Sigmoid colon (tissue), 6 donors: ENCODE measurements at regions not wholly inside any gene's neighbourhood (a gene's known extent, or its start where the extent isn't known, plus 50 kb on each side); places are given as distances from the start of the nearest gene placed in this dataset.
A peak's percentile ranks its signal among the peaks of the same experiment; 100 is the strongest.

Experiments
- DNase-seq: peaks from one replicate; pipeline ENCODE4 v3.0.0-alpha.2; 2019
- H3K27ac ChIP-seq, 4 donors: fragments of 200-600 bp; sonication (generic); one replicate each; pipeline ENCODE4 v1.5.1; 2016 to 2019; ENCODE audit warnings: mild to moderate bottlenecking in 1 of 4
- H3K27me3 ChIP-seq, 3 donors: fragments of 200-600 bp; sonication (generic); one replicate each; pipeline ENCODE4 v1.5.1; 2019; ENCODE audit warnings: mild to moderate bottlenecking in 1 of 3
- H3K36me3 ChIP-seq, 4 donors: fragments of 200-600 bp; sonication (generic); one replicate each; pipeline ENCODE4 v1.5.1; 2016 to 2019
- H3K4me1 ChIP-seq, 4 donors: fragments of 200-600 bp; sonication (generic); one replicate each; pipeline ENCODE4 v1.5.1; 2017 to 2019
- H3K4me3 ChIP-seq, 4 donors: fragments of 200-600 bp; sonication (generic); one replicate each; pipeline ENCODE4 v1.5.1; 2017 to 2019; ENCODE audit warnings: mild to moderate bottlenecking in 2 of 4, moderate library complexity in 1 of 4
- H3K9me3 ChIP-seq, 4 donors: fragments of 200-600 bp in 3 of 4; sonication (generic) in 3 of 4; one replicate each; pipeline versions ENCODE4 v1.5.1 to v1.6.1; 2013 to 2019
- EP300 ChIP-seq, 4 donors: sonication (generic); formaldehyde crosslinking; IDR thresholded peaks; one replicate each; pipeline ENCODE4 v1.6.1; 2017; ENCODE audit warnings: antibody characterized with exemption in 4 of 4
- POLR2A ChIP-seq, 2 donors: fragments of 450-650 bp; IDR thresholded peaks; one replicate each; pipeline ENCODE4 v1.6.1; 2016; ENCODE audit warnings: antibody characterized with exemption in 2 of 2, mild to moderate bottlenecking in 2 of 2, moderate library complexity in 2 of 2
- POLR2AphosphoS5 ChIP-seq, 4 donors: sonication (generic); formaldehyde crosslinking; IDR thresholded peaks; one replicate each; pipeline ENCODE4 v1.6.1; 2017; ENCODE audit warnings: antibody characterized with exemption in 4 of 4
- WGBS, 2 donors: extraction: QIAGEN DNeasy Blood & Tissue Kit; methylation state at CpG; one replicate each; pipeline ENCODE4 v1.1.7; 2013; 5-methylcytosine and 5-hydroxymethylcytosine counted together
- intact Hi-C: fragments of 100-400 bp; cut with DNase I; formaldehyde crosslinking; loops from one replicate; pipeline ENCODE4 v1.15.1; 2023
- TF ChIP-seq, protein P1 (sequence below), 4 experiments: fragments of 450-650 bp in 3 of 4; fragments of 200-600 bp in 1 of 4; IDR thresholded peaks; one replicate each; pipeline ENCODE4 v1.5.1; 2016 to 2019; ENCODE audit warnings: antibody characterized with exemption in 4 of 4, mild to moderate bottlenecking in 3 of 4, moderate library complexity in 2 of 4
- donor health status: healthy with polysubstance abuse.
- donor health status: healthy.

- intact Hi-C loops, result no loop called here
- H3K36me3 ChIP-seq, result peaks cover 0 to 7% (median 0%) of the 10 kb centered on the region in 4 donors
- TF ChIP-seq EP300 (IDR thresholded peaks at IDR 0.05), result no peak
- TF ChIP-seq POLR2AphosphoS5 (IDR thresholded peaks at IDR 0.05), result no peak
- no peak for TF ChIP-seq POLR2A (IDR thresholded peaks at IDR 0.05)
- TF ChIP-seq, protein P1, sequence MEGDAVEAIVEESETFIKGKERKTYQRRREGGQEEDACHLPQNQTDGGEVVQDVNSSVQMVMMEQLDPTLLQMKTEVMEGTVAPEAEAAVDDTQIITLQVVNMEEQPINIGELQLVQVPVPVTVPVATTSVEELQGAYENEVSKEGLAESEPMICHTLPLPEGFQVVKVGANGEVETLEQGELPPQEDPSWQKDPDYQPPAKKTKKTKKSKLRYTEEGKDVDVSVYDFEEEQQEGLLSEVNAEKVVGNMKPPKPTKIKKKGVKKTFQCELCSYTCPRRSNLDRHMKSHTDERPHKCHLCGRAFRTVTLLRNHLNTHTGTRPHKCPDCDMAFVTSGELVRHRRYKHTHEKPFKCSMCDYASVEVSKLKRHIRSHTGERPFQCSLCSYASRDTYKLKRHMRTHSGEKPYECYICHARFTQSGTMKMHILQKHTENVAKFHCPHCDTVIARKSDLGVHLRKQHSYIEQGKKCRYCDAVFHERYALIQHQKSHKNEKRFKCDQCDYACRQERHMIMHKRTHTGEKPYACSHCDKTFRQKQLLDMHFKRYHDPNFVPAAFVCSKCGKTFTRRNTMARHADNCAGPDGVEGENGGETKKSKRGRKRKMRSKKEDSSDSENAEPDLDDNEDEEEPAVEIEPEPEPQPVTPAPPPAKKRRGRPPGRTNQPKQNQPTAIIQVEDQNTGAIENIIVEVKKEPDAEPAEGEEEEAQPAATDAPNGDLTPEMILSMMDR (IDR thresholded peaks at IDR 0.05), result no peak
- peak overlapping the region in 1 of 4 donors; percentile 73 for H3K27ac ChIP-seq
- WGBS, 2 donors, result 90 to 91% methylated on average over 12 of the region's 12 CpGs
- H3K9me3 ChIP-seq, result no peaks in the 10 kb centered on the region
- no peak for DNase-seq
- H3K27me3 ChIP-seq, result no peaks in the 10 kb centered on the region
- H3K4me1 ChIP-seq, result peaks cover 0 to 65% (median 49%) of the 10 kb centered on the region in 4 donors
- H3K4me3 ChIP-seq, result no peak overlapping the region
These were observed 73.4 kb upstream of the GSE1 start for GRCh38 chr16:85539629-85540291.

- Histone ChIP-seq H3K36me3 (peaks cover 0 to 7% (median 0%) of the 10 kb centered on the region in 4 donors), H3K4me1 (peaks cover 0 to 51% (median 35%) of the 10 kb centered on the region in 4 donors), H3K9me3 (no peaks in the 10 kb centered on the region), H3K27ac (peak overlapping the region in 3 of 4 donors; percentile 56 to 73 (median 63)), H3K4me3 (no peak overlapping the region), H3K27me3 (no peaks in the 10 kb centered on the region)
- 65 to 70% methylated on average over 8 of the region's 8 CpGs for WGBS, 2 donors
- no peak for DNase-seq
- intact Hi-C loops, result no loop called here
- no peak for TF ChIP-seq EP300 (IDR thresholded peaks at IDR 0.05)
- no peak for TF ChIP-seq POLR2A (IDR thresholded peaks at IDR 0.05)
- TF ChIP-seq, protein P1 (IDR thresholded peaks at IDR 0.05), result no peak
- no peak for TF ChIP-seq POLR2AphosphoS5 (IDR thresholded peaks at IDR 0.05)
These were observed 71.9 kb upstream of the GSE1 start for GRCh38 chr16:85541181-85541580.

DNA sequence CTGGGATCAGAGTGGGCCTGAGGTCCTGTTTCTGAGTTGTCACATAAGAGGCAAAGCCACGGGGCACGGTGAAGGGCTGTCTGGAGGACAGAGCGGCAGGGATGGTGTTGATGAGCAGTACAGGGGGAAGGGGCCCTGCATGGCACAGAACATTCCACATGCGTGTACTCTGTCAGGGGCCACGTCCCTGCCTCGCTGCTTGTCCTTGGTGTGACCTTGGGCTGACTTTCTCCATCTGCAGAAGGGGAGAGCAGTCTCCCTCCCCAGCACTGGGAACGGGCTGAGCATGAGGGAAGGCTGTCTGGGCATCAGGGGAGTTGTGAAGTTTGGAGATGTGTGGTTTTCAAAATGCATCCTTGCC is 71.5 kb upstream of the GSE1 start:
- intact Hi-C loops, result no loop called here
- TF ChIP-seq POLR2AphosphoS5 (IDR thresholded peaks at IDR 0.05), result no peak
- Histone ChIP-seq H3K9me3 (no peaks in the 10 kb centered on the region), H3K27me3 (no peaks in the 10 kb centered on the region), H3K4me3 (no peak overlapping the region), H3K36me3 (peaks cover 0 to 7% (median 0%) of the 10 kb centered on the region in 4 donors), H3K4me1 (peaks cover 0 to 47% (median 31%) of the 10 kb centered on the region in 4 donors), H3K27ac (peak overlapping the region in 3 of 4 donors; percentile 56 to 73 (median 63))
- 85 to 86% methylated on average over 7 of the region's 7 CpGs for WGBS, 2 donors
- DNase-seq, result no peak

DNA sequence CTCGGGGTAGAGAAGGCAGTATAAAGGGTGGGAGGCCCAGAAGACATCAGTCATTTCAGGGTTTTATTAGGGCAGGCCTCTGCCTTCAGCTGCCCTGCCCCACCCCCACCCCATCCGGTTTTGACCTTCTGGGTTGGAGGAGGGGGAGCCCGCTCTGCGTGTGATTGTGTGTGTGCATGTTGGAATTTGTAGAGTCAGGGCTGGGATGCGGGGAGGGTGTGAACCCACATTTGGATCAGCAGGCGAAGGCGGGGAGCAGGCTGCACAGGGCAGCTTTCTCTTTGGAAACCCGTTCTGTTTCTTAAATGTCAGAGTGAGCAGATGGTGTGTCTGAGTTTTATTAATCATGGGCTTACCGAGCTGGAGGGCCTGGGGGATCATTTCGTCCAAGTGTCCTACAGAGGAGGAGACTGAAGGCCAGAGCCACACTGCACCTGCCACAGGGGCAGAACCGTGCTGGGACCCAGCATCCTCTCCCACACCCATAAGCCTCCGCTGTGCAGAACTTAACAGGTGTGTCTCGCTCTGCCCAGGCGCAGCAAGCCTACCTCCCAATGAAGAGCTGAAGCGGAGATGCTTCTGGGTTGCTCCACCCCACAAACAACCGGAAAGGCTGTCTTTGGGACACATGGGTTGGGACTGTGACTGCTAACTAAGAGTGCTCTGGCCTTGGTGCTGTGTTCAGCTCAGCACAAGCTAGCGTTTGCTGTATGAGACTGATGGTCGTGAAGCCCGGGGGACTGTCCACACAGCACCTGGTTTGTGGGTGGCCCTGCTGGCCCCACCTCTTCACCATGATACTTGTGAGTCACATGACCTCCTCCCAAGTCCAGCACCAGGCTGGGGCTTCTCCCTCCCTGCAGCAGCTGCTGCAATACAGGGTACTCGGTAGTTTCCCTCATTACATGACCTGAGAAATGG is 70.9 kb upstream of the GSE1 start:
- WGBS, 2 donors, result 68 to 73% methylated on average over 20 of the region's 20 CpGs
- intact Hi-C loops, result no loop called here

More for the DNA sequence above, 70.9 kb upstream of the GSE1 start:
- Histone ChIP-seq H3K4me1 (peaks cover 0 to 40% (median 26%) of the 10 kb centered on the region in 4 donors), H3K36me3 (peaks cover 0 to 7% (median 0%) of the 10 kb centered on the region in 4 donors), H3K4me3 (no peak overlapping the region), H3K27ac (peak overlapping the region in 3 of 4 donors; percentile 56 to 73 (median 63)), H3K27me3 (no peaks in the 10 kb centered on the region), H3K9me3 (no peaks in the 10 kb centered on the region)
- no peak for DNase-seq
- TF ChIP-seq, protein P1 (IDR thresholded peaks at IDR 0.05), result no peak
- TF ChIP-seq POLR2A (IDR thresholded peaks at IDR 0.05) (no peak), EP300 (IDR thresholded peaks at IDR 0.05) (no peak), POLR2AphosphoS5 (IDR thresholded peaks at IDR 0.05) (peak in 1 of 4 donors; percentile 17)
